ENCODE measurements at regions not wholly inside any gene's neighbourhood (a gene's known extent, or its start where the extent isn't known, plus 50 kb on each side); places are given as distances from the start of the nearest gene placed in this dataset.

DNA sequence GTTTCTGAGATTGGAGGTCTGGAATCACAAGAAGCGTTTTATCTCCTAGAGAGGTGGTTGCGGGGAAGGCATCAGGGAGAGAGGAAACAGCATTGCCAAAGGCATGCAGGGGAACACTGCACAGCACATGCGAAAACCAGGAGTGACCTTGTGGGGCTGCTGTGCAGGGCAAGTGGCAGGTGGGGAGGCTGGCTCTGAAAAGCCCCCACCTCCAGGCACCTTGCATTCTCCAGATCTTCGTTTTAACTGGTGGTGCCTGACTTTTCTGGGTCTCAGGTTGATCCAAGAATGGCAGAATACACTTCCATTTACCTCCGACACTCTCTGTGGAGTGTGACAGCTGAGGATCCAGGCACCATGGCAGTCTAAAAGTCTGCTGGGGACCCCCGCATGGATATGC, 209.4 kb upstream of the LEF1 start:
- no peak for DNase-seq (ENCODE audit: extremely low read depth, low read depth)
- TF ChIP-seq CTCF (IDR thresholded peaks at IDR 0.05; ENCODE audit: low read depth, low read length, missing control alignments), result no peak
- H3K4me3 ChIP-seq (replicated peaks; ENCODE audit: low read depth, low read length), result no peak overlapping the region

- TF ChIP-seq CTCF (IDR thresholded peaks at IDR 0.05; ENCODE audit: low read depth, low read length, missing control alignments), result no peak
- DNase-seq (ENCODE audit: extremely low read depth, low read depth), result no peak
- H3K4me3 ChIP-seq (replicated peaks; ENCODE audit: low read depth, low read length), result no peak overlapping the region
Measured at GRCh38 chr4:108377021-108377420, 208.3 kb upstream of the LEF1 start.

DNA sequence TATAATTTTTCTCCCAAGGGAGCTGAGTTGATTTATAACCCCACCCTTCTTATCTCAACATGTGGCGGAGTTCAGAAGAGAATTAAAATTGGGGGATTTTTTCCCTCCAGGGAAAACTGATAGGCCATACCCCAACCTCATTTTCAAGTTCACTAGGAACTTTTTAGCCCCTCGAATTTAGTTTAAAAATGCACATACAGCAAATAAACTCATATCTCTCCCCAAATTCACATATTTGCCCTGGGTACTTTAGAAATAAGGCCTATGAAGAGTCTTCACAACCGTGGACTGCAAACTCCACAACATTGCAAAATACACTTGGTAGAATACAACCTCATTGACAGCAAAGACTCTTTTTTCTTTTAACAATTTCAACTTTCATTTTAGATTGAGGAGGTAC, 206.7 kb upstream of the LEF1 start:
- no peak overlapping the region for H3K4me3 ChIP-seq (replicated peaks; ENCODE audit: low read depth, low read length)
- no peak for DNase-seq (ENCODE audit: extremely low read depth, low read depth)
- TF ChIP-seq CTCF (IDR thresholded peaks at IDR 0.05; ENCODE audit: low read depth, low read length, missing control alignments), result no peak

GRCh38 chr4:108372681-108373080, 203.9 kb upstream of the LEF1 start:
- no peak for TF ChIP-seq CTCF (IDR thresholded peaks at IDR 0.05; ENCODE audit: low read depth, low read length, missing control alignments)

GRCh38 chr4:108371282-108371681, 202.6 kb upstream of the LEF1 start:
- DNase-seq (ENCODE audit: extremely low read depth, low read depth), result no peak
- TF ChIP-seq CTCF (IDR thresholded peaks at IDR 0.05; ENCODE audit: low read depth, low read length, missing control alignments), result no peak
- no peak overlapping the region for H3K4me3 ChIP-seq (replicated peaks; ENCODE audit: low read depth, low read length)

More at GRCh38 chr4:108372681-108373080, 203.9 kb upstream of the LEF1 start:
- DNase-seq (ENCODE audit: extremely low read depth, low read depth), result no peak
- H3K4me3 ChIP-seq (replicated peaks; ENCODE audit: low read depth, low read length), result no peak overlapping the region

GRCh38 chr4:108370291-108371141, 201.8 kb upstream of the LEF1 start:
- TF ChIP-seq CTCF (IDR thresholded peaks at IDR 0.05; ENCODE audit: low read depth, low read length, missing control alignments), result no peak
- DNase-seq (ENCODE audit: extremely low read depth, low read depth), result no peak
- no peak overlapping the region for H3K4me3 ChIP-seq (replicated peaks; ENCODE audit: low read depth, low read length)
